ENCODE measurements at regions not wholly inside any gene's neighbourhood (a gene's known extent, or its start where the extent isn't known, plus 50 kb on each side); places are given as distances from the start of the nearest gene placed in this dataset.
A peak's percentile ranks its signal among the peaks of the same experiment; 100 is the strongest.

DNA sequence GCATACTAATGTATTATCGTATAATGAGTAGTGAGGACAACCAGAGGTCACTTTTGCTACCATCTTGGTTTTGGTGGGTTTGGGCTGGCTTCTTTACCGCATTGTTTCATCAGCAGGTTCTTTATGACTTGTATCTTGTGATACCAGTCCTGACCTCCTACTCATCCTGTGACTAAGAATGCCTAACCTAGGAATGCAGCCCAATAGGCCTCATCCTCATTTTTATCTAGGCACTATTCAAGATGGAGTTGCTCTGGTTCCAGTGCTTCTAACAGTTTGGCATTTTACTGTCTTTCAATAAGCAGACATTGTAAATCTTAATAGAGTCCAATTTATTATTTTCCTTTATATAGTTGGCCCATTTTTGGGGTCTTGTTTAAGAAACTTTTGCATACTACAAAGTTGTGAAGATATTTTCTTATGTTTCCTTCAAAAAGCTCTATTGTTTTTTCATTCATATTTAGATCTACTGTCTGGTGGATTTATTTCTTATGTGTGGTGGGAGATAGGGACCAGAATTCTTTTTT lies 60.8 kb upstream of the RNU6-1 start (continued):
- TF ChIP-seq, protein P1, sequence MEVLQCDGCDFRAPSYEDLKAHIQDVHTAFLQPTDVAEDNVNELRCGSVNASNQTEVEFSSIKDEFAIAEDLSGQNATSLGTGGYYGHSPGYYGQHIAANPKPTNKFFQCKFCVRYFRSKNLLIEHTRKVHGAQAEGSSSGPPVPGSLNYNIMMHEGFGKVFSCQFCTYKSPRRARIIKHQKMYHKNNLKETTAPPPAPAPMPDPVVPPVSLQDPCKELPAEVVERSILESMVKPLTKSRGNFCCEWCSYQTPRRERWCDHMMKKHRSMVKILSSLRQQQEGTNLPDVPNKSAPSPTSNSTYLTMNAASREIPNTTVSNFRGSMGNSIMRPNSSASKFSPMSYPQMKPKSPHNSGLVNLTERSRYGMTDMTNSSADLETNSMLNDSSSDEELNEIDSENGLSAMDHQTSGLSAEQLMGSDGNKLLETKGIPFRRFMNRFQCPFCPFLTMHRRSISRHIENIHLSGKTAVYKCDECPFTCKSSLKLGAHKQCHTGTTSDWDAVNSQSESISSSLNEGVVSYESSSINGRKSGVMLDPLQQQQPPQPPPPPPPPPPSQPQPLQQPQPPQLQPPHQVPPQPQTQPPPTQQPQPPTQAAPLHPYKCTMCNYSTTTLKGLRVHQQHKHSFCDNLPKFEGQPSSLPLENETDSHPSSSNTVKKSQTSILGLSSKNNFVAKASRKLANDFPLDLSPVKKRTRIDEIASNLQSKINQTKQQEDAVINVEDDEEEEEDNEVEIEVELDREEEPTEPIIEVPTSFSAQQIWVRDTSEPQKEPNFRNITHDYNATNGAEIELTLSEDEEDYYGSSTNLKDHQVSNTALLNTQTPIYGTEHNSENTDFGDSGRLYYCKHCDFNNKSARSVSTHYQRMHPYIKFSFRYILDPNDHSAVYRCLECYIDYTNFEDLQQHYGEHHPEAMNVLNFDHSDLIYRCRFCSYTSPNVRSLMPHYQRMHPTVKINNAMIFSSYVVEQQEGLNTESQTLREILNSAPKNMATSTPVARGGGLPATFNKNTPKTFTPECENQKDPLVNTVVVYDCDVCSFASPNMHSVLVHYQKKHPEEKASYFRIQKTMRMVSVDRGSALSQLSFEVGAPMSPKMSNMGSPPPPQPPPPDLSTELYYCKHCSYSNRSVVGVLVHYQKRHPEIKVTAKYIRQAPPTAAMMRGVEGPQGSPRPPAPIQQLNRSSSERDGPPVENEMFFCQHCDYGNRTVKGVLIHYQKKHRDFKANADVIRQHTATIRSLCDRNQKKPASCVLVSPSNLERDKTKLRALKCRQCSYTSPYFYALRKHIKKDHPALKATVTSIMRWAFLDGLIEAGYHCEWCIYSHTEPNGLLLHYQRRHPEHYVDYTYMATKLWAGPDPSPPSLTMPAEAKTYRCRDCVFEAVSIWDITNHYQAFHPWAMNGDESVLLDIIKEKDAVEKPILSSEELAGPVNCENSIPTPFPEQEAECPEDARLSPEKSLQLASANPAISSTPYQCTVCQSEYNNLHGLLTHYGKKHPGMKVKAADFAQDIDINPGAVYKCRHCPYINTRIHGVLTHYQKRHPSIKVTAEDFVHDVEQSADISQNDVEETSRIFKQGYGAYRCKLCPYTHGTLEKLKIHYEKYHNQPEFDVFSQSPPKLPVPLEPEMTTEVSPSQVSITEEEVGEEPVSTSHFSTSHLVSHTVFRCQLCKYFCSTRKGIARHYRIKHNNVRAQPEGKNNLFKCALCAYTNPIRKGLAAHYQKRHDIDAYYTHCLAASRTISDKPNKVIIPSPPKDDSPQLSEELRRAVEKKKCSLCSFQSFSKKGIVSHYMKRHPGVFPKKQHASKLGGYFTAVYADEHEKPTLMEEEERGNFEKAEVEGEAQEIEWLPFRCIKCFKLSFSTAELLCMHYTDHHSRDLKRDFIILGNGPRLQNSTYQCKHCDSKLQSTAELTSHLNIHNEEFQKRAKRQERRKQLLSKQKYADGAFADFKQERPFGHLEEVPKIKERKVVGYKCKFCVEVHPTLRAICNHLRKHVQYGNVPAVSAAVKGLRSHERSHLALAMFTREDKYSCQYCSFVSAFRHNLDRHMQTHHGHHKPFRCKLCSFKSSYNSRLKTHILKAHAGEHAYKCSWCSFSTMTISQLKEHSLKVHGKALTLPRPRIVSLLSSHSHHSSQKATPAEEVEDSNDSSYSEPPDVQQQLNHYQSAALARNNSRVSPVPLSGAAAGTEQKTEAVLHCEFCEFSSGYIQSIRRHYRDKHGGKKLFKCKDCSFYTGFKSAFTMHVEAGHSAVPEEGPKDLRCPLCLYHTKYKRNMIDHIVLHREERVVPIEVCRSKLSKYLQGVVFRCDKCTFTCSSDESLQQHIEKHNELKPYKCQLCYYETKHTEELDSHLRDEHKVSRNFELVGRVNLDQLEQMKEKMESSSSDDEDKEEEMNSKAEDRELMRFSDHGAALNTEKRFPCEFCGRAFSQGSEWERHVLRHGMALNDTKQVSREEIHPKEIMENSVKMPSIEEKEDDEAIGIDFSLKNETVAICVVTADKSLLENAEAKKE (CRISPR knock-in tag; IDR thresholded peaks at IDR 0.05) = no peak
- TF ChIP-seq JUNB (IDR thresholded peaks at IDR 0.05; ENCODE audit: unreplicated experiment) = no peak
- TF ChIP-seq NANOG (IDR thresholded peaks at IDR 0.05; ENCODE audit: borderline replicate concordance) = no peak
- no peak for TF ChIP-seq CREB1 (CRISPR knock-in tag; IDR thresholded peaks at IDR 0.05; ENCODE audit: low read depth)
- TF ChIP-seq, protein P2, sequence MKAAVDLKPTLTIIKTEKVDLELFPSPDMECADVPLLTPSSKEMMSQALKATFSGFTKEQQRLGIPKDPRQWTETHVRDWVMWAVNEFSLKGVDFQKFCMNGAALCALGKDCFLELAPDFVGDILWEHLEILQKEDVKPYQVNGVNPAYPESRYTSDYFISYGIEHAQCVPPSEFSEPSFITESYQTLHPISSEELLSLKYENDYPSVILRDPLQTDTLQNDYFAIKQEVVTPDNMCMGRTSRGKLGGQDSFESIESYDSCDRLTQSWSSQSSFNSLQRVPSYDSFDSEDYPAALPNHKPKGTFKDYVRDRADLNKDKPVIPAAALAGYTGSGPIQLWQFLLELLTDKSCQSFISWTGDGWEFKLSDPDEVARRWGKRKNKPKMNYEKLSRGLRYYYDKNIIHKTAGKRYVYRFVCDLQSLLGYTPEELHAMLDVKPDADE (IDR thresholded peaks at IDR 0.05) = no peak
- no peak for TF ChIP-seq ZNF114 (CRISPR knock-in tag; IDR thresholded peaks at IDR 0.05)
- no peak for TF ChIP-seq EZH2 (IDR thresholded peaks at IDR 0.05; ENCODE audit: low read depth, unreplicated experiment)
- no peak for TF ChIP-seq EZH2phosphoT487 (IDR thresholded peaks at IDR 0.05; ENCODE audit: unreplicated experiment)

DNA sequence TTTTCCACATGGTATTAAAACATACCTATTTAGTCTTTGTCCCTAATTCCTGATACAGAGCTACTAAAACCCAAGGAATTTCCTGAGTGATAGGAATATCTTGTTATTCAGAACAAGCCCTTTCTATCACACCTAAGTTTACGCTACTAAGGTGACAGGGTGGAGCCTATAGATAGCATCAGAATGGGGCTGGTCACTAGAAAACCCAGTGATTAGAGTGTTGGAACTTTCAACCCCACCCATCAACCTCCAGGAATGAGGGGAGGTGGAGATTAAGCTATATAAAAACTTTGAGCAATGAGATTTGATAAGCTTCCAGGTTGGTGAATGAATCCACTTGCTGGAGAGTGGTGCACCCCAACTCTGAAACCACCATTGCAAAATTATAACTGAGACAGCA lies 62.1 kb upstream of the RNU6-1 start:
- H3K36me3 ChIP-seq (ENCODE audit: insufficient read depth) = no peaks in the 10 kb centered on the region
- TF ChIP-seq, protein P3, sequence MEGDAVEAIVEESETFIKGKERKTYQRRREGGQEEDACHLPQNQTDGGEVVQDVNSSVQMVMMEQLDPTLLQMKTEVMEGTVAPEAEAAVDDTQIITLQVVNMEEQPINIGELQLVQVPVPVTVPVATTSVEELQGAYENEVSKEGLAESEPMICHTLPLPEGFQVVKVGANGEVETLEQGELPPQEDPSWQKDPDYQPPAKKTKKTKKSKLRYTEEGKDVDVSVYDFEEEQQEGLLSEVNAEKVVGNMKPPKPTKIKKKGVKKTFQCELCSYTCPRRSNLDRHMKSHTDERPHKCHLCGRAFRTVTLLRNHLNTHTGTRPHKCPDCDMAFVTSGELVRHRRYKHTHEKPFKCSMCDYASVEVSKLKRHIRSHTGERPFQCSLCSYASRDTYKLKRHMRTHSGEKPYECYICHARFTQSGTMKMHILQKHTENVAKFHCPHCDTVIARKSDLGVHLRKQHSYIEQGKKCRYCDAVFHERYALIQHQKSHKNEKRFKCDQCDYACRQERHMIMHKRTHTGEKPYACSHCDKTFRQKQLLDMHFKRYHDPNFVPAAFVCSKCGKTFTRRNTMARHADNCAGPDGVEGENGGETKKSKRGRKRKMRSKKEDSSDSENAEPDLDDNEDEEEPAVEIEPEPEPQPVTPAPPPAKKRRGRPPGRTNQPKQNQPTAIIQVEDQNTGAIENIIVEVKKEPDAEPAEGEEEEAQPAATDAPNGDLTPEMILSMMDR (conservative IDR thresholded peaks at IDR 0.05; ENCODE audit: low read depth in 2 of 2) = no peak
- no peak for TF ChIP-seq STAT1 (IDR thresholded peaks at IDR 0.05; ENCODE audit: unreplicated experiment)
- TF ChIP-seq, protein P4, sequence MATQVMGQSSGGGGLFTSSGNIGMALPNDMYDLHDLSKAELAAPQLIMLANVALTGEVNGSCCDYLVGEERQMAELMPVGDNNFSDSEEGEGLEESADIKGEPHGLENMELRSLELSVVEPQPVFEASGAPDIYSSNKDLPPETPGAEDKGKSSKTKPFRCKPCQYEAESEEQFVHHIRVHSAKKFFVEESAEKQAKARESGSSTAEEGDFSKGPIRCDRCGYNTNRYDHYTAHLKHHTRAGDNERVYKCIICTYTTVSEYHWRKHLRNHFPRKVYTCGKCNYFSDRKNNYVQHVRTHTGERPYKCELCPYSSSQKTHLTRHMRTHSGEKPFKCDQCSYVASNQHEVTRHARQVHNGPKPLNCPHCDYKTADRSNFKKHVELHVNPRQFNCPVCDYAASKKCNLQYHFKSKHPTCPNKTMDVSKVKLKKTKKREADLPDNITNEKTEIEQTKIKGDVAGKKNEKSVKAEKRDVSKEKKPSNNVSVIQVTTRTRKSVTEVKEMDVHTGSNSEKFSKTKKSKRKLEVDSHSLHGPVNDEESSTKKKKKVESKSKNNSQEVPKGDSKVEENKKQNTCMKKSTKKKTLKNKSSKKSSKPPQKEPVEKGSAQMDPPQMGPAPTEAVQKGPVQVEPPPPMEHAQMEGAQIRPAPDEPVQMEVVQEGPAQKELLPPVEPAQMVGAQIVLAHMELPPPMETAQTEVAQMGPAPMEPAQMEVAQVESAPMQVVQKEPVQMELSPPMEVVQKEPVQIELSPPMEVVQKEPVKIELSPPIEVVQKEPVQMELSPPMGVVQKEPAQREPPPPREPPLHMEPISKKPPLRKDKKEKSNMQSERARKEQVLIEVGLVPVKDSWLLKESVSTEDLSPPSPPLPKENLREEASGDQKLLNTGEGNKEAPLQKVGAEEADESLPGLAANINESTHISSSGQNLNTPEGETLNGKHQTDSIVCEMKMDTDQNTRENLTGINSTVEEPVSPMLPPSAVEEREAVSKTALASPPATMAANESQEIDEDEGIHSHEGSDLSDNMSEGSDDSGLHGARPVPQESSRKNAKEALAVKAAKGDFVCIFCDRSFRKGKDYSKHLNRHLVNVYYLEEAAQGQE (IDR thresholded peaks at IDR 0.05; ENCODE audit: unreplicated experiment) = no peak
- no peak for TF ChIP-seq ZNF114 (CRISPR knock-in tag; IDR thresholded peaks at IDR 0.05)
- no peak for TF ChIP-seq NANOG (IDR thresholded peaks at IDR 0.05; ENCODE audit: borderline replicate concordance)
- no peaks in the 10 kb centered on the region for H4K20me1 ChIP-seq (replicated peaks; ENCODE audit: insufficient read depth)
- peaks cover 9% of the 10 kb centered on the region; the same call in 2 of the 3 replicates for H3K4me1 Mint-ChIP-seq
- H3K9me3 Mint-ChIP-seq = peaks cover 21% of the 10 kb centered on the region
- H3K4me2 ChIP-seq = no peak overlapping the region
- peaks cover 5% of the 10 kb centered on the region; the same call in 1 of the 2 replicates for H3K9me2 ChIP-seq (ENCODE audit: insufficient read depth)
- no peak overlapping the region for H3K27ac Mint-ChIP-seq
- H3K27me3 Mint-ChIP-seq (ENCODE audit: insufficient read depth, low read depth, poor library complexity) = peaks cover 8% of the 10 kb centered on the region
- no peaks in the 10 kb centered on the region for H3F3A ChIP-seq (replicated peaks; ENCODE audit: low read depth)
- 0 out of 2 replicates have a peak overlapping the region, but pooled peaks have one; percentile 83 for H2AFZ ChIP-seq
- H3K27ac ChIP-seq (ENCODE audit: low read depth) = no peak overlapping the region
- H3K36me3 Mint-ChIP-seq (ENCODE audit: low read depth) = peaks cover 18% of the 10 kb centered on the region; the same call in 2 of the 3 replicates
- DNase-seq (ENCODE audit: low spot score) = no peak
- H3K79me2 ChIP-seq (replicated peaks; ENCODE audit: insufficient read depth) = no peaks in the 10 kb centered on the region
- no peak overlapping the region for H3K4me3 Mint-ChIP-seq
- H3K27me3 ChIP-seq (ENCODE audit: insufficient read depth) = no peaks in the 10 kb centered on the region
- ATAC-seq = no peak
- no peak overlapping the region for H3K4me3 ChIP-seq
- peaks cover 8% of the 10 kb centered on the region; the same call in 1 of the 2 replicates for H3K4me1 ChIP-seq (ENCODE audit: insufficient read depth)
